Osteocyte (in vitro differentiated cells): ENCODE measurements at regions not wholly inside any gene's neighbourhood (a gene's known extent, or its start where the extent isn't known, plus 50 kb on each side); places are given as distances from the start of the nearest gene placed in this dataset.

Experiments used
- DNase-seq: peaks from one replicate; pipeline ENCODE4 v3.0.0; 2021; ENCODE audit warnings: mixed read lengths; ENCODE audit not compliant: unreplicated experiment; ENCODE audit errors: extremely low spot score
- H3K27ac Mint-ChIP-seq: one replicate; pipeline ENCODE4 v1.8.0; 2021; ENCODE audit warnings: mild to moderate bottlenecking, mixed read lengths; ENCODE audit not compliant: unreplicated experiment
- H3K27me3 Mint-ChIP-seq: one replicate; pipeline ENCODE4 v1.8.0; 2021; ENCODE audit warnings: mixed read lengths; ENCODE audit not compliant: unreplicated experiment
- H3K36me3 Mint-ChIP-seq: one replicate; pipeline ENCODE4 v1.8.0; 2021; ENCODE audit warnings: mixed read lengths; ENCODE audit not compliant: unreplicated experiment
- H3K4me1 Mint-ChIP-seq: one replicate; pipeline ENCODE4 v1.8.0; 2021; ENCODE audit warnings: mixed read lengths; ENCODE audit not compliant: unreplicated experiment
- H3K4me3 Mint-ChIP-seq: one replicate; pipeline ENCODE4 v1.8.0; 2021; ENCODE audit warnings: mild to moderate bottlenecking, moderate library complexity, mixed read lengths; ENCODE audit not compliant: unreplicated experiment
- H3K9me3 Mint-ChIP-seq: one replicate; pipeline ENCODE4 v1.8.0; 2021; ENCODE audit warnings: mixed read lengths; ENCODE audit not compliant: unreplicated experiment
- CTCF ChIP-seq: fragments of 200-600 bp; sonication (generic); IDR thresholded peaks from 2 replicates; pipeline ENCODE4 v1.5.0; 2021; ENCODE audit warnings: antibody characterized with exemption, mild to moderate bottlenecking, moderate library complexity

DNA sequence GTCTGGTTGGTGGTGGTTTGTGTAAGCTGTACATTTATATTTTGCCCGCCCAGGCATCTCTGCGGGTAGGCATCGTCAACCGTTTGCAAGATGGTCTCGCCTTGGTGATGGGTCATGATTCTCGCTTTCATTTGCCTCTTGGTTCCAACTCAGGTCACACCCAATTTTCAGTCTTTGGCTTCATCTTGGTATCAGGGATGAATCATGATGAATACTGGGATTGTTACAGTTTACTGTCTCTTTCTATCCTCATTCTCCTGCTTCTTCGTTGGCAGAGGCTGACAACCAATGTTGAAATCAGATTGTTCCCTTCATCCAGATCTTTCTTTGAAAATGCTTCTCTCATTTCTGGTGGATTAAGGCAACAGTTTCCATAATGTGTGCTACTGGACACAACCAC, 129.7 kb upstream of the KAZN start:
- Mint-ChIP-seq H3K27me3 (no peaks in the 10 kb centered on the region), H3K36me3 (no peaks in the 10 kb centered on the region), H3K4me3 (no peak overlapping the region), H3K4me1 (no peaks in the 10 kb centered on the region), H3K27ac (no peak overlapping the region), H3K9me3 (peaks cover 2% of the 10 kb centered on the region)
- no peak for TF ChIP-seq CTCF
- DNase-seq = peak; percentile 17

- H3K27ac Mint-ChIP-seq = no peak overlapping the region
- no peaks in the 10 kb centered on the region for H3K4me1 Mint-ChIP-seq
- H3K9me3 Mint-ChIP-seq = peaks cover 14% of the 10 kb centered on the region
- TF ChIP-seq CTCF = no peak
- no peaks in the 10 kb centered on the region for H3K27me3 Mint-ChIP-seq
- no peaks in the 10 kb centered on the region for H3K36me3 Mint-ChIP-seq
- peak; percentile 17 for DNase-seq
- H3K4me3 Mint-ChIP-seq = no peak overlapping the region
These were observed 127.7 kb upstream of the KAZN start for GRCh38 chr1:14470802-14471201.

- Mint-ChIP-seq H3K27ac (no peak overlapping the region), H3K9me3 (peaks cover 19% of the 10 kb centered on the region), H3K4me3 (no peak overlapping the region), H3K27me3 (no peaks in the 10 kb centered on the region), H3K4me1 (peaks cover 3% of the 10 kb centered on the region), H3K36me3 (no peaks in the 10 kb centered on the region)
- TF ChIP-seq CTCF = no peak
- no peak for DNase-seq
These were observed 123.6 kb upstream of the KAZN start for GRCh38 chr1:14474856-14475255.

- TF ChIP-seq CTCF = no peak
- no peaks in the 10 kb centered on the region for H3K27me3 Mint-ChIP-seq
- no peak for DNase-seq
- no peak overlapping the region for H3K27ac Mint-ChIP-seq
- peaks cover 19% of the 10 kb centered on the region for H3K9me3 Mint-ChIP-seq
- peaks cover 3% of the 10 kb centered on the region for H3K4me1 Mint-ChIP-seq
- H3K4me3 Mint-ChIP-seq = no peak overlapping the region
- no peaks in the 10 kb centered on the region for H3K36me3 Mint-ChIP-seq
These were observed 122.1 kb upstream of the KAZN start for GRCh38 chr1:14476170-14476955.

GRCh38 chr1:14478120-14478519, 120.4 kb upstream of the KAZN start:
- TF ChIP-seq CTCF = no peak
- Mint-ChIP-seq H3K4me3 (no peak overlapping the region), H3K36me3 (no peaks in the 10 kb centered on the region), H3K4me1 (peaks cover 3% of the 10 kb centered on the region), H3K27ac (no peak overlapping the region), H3K27me3 (no peaks in the 10 kb centered on the region), H3K9me3 (peaks cover 19% of the 10 kb centered on the region)
- no peak for DNase-seq
